ENCODE measurements at regions not wholly inside any gene's neighbourhood (a gene's known extent, or its start where the extent isn't known, plus 50 kb on each side); places are given as distances from the start of the nearest gene placed in this dataset.

DNA sequence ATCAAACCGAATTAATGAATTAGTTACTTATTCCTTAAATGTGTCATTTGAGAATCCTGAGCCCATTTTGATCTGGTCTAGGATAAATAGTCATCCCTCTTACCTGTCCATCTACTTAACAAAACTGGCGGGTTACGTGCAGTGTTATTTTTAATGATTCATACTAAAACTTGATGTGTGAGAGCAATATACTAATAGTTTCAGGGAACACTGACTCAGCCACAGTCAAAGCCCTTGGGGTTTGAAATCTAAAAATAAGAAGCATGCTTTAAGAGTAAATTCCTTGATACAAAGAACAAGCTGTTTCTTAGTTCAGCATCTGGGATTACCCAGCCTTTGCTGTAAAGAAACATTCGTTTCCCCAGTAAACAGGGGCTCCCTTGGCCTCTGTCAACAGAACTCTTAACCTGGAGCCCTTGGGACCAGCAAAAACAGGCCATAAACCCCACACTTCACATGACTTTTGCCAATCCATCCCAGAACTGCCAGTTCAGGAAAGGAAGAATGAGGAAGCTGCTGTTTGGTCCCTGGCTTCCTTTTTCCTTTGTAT, 370.6 kb upstream of the IGFBP3 start:
- ATAC-seq (ENCODE audit: low read depth) (peak; percentile 92), DNase-seq (ENCODE audit: low spot score) (no peak)
- H3K9me3 ChIP-seq (ENCODE audit: severe bottlenecking) = no peaks in the 10 kb centered on the region
- no peak overlapping the region for H3K4me3 ChIP-seq (ENCODE audit: severe bottlenecking)
- H3K27me3 ChIP-seq (ENCODE audit: insufficient read depth, poor library complexity, severe bottlenecking) = no peaks in the 10 kb centered on the region
- TF ChIP-seq, protein P1, sequence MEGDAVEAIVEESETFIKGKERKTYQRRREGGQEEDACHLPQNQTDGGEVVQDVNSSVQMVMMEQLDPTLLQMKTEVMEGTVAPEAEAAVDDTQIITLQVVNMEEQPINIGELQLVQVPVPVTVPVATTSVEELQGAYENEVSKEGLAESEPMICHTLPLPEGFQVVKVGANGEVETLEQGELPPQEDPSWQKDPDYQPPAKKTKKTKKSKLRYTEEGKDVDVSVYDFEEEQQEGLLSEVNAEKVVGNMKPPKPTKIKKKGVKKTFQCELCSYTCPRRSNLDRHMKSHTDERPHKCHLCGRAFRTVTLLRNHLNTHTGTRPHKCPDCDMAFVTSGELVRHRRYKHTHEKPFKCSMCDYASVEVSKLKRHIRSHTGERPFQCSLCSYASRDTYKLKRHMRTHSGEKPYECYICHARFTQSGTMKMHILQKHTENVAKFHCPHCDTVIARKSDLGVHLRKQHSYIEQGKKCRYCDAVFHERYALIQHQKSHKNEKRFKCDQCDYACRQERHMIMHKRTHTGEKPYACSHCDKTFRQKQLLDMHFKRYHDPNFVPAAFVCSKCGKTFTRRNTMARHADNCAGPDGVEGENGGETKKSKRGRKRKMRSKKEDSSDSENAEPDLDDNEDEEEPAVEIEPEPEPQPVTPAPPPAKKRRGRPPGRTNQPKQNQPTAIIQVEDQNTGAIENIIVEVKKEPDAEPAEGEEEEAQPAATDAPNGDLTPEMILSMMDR (IDR thresholded peaks at IDR 0.05; ENCODE audit: poor library complexity, severe bottlenecking) = no peak
- H3K4me1 ChIP-seq (ENCODE audit: insufficient read depth, poor library complexity, severe bottlenecking) = peaks cover 24% of the 10 kb centered on the region
- H3K36me3 ChIP-seq (ENCODE audit: low read depth) = no peaks in the 10 kb centered on the region
- H3K27ac ChIP-seq (ENCODE audit: poor library complexity, severe bottlenecking) = peak overlapping the region; percentile 85

DNA sequence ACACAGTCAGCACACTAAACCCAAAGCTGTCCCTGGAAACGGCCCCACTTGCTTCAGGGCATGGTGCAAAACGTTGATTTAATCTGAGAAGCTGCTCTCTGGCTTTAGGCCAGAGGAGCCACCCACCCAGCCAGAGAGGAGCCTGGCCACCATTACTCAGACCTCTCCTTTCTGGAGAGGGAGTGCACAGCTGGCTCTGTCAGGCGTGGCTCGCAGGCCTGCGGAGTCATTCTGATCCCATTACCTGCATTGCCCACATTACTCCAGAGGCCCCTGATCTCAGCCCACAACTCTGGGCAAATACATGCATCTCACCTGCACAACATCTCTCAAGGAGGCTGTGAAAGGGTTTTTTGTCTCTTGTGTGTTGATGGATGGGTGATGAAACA, 370.0 kb upstream of the IGFBP3 start:
- DNase-seq (ENCODE audit: low spot score) = peak; percentile 80
- peaks cover 30% of the 10 kb centered on the region for H3K4me1 ChIP-seq (ENCODE audit: insufficient read depth, poor library complexity, severe bottlenecking)
- H3K27ac ChIP-seq (ENCODE audit: poor library complexity, severe bottlenecking) = peak overlapping the region; percentile 85
- no peaks in the 10 kb centered on the region for H3K9me3 ChIP-seq (ENCODE audit: severe bottlenecking)
- TF ChIP-seq, protein P1 (IDR thresholded peaks at IDR 0.05; ENCODE audit: poor library complexity, severe bottlenecking) = no peak
- H3K36me3 ChIP-seq (ENCODE audit: low read depth) = no peaks in the 10 kb centered on the region
- peak; percentile 85 for ATAC-seq (ENCODE audit: low read depth)
- no peak overlapping the region for H3K4me3 ChIP-seq (ENCODE audit: severe bottlenecking)
- no peaks in the 10 kb centered on the region for H3K27me3 ChIP-seq (ENCODE audit: insufficient read depth, poor library complexity, severe bottlenecking)

DNA sequence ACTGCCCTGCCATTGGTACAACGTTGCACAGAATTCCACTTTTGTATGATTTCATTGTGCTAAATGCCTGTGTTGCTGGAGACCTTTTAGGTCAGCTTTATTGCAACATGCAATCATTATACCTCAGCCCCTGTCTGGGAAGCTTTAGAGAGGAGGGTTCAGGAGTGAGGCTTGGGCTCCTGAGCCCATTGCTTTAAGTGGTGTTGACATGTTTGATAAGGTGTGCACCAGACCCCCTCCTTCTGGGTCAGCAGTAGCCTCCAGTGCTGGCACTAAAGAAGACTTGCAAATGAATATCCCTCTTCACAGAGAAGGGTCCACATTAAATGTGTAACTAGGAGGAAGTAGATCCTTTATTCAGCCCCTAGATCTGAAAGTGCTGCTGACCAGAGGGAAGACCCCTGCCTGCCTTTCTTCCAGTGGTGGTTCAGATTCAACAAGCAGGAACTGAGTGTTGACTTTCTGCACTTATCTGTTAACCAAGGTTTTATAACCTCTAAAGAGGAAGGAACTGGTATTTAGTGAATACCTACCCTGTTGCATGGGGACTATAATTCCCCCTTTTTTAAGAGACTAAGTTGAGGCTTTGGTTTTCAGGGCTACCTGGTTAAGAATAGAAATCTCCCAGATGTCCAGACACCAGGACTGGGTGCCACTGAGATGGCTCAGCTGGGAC, 369.4 kb upstream of the IGFBP3 start:
- no peak for DNase-seq (ENCODE audit: low spot score)
- TF ChIP-seq, protein P1 (IDR thresholded peaks at IDR 0.05; ENCODE audit: poor library complexity, severe bottlenecking) = no peak
- Histone ChIP-seq H3K27ac (ENCODE audit: poor library complexity, severe bottlenecking) (peak overlapping the region; percentile 85), H3K4me3 (ENCODE audit: severe bottlenecking) (no peak overlapping the region), H3K4me1 (ENCODE audit: insufficient read depth, poor library complexity, severe bottlenecking) (peaks cover 31% of the 10 kb centered on the region), H3K9me3 (ENCODE audit: severe bottlenecking) (no peaks in the 10 kb centered on the region), H3K27me3 (ENCODE audit: insufficient read depth, poor library complexity, severe bottlenecking) (no peaks in the 10 kb centered on the region), H3K36me3 (ENCODE audit: low read depth) (no peaks in the 10 kb centered on the region)
- ATAC-seq (ENCODE audit: low read depth) = no peak

DNA sequence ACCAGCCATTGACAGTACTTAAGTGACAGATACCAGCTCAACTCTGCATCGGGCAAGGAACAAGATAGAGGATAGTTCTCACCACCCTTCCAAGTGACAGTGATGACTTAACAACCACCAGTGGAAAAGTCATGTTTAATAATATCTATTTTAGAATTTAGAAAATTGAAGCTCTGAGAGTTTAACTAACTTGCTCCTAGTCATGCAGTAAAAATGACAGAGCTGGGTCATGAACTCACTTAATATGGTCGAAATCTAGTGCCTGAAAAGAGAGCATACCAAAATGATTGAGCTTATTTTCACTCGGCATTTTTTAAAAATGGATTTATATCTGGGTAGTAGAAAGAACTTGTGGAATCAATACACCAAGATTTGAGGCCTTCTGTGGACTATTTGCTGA, 367.8 kb upstream of the IGFBP3 start:
- no peak overlapping the region for H3K27ac ChIP-seq (ENCODE audit: poor library complexity, severe bottlenecking)
- TF ChIP-seq, protein P1 (IDR thresholded peaks at IDR 0.05; ENCODE audit: poor library complexity, severe bottlenecking) = no peak
- H3K27me3 ChIP-seq (ENCODE audit: insufficient read depth, poor library complexity, severe bottlenecking) = no peaks in the 10 kb centered on the region
- ATAC-seq (ENCODE audit: low read depth) = no peak
- H3K4me1 ChIP-seq (ENCODE audit: insufficient read depth, poor library complexity, severe bottlenecking) = peaks cover 31% of the 10 kb centered on the region
- no peaks in the 10 kb centered on the region for H3K36me3 ChIP-seq (ENCODE audit: low read depth)
- no peaks in the 10 kb centered on the region for H3K9me3 ChIP-seq (ENCODE audit: severe bottlenecking)
- no peak for DNase-seq (ENCODE audit: low spot score)
- H3K4me3 ChIP-seq (ENCODE audit: severe bottlenecking) = no peak overlapping the region

DNA sequence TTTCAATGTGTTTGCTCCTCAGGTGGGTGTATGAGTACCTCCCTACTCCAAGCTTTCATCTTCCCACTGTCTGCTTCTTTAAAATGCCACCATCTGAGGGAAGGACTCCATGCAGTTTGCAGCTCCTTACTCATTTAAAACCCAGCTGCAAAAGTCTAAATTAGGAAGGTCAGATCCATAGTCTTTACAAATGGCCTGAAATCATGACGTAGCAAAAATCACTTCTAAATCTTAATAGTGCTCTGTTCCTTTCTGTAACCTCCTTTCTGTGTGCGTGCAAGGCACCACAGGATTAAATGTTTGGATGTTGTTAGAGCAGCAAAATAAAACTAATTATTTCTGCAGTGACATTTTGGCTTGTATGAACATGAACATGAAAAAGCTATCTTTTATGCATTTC, 366.9 kb upstream of the IGFBP3 start:
- Histone ChIP-seq H3K36me3 (ENCODE audit: low read depth) (no peaks in the 10 kb centered on the region), H3K9me3 (ENCODE audit: severe bottlenecking) (no peaks in the 10 kb centered on the region), H3K27ac (ENCODE audit: poor library complexity, severe bottlenecking) (no peak overlapping the region), H3K4me3 (ENCODE audit: severe bottlenecking) (no peak overlapping the region), H3K27me3 (ENCODE audit: insufficient read depth, poor library complexity, severe bottlenecking) (no peaks in the 10 kb centered on the region), H3K4me1 (ENCODE audit: insufficient read depth, poor library complexity, severe bottlenecking) (peaks cover 31% of the 10 kb centered on the region)
- ATAC-seq (ENCODE audit: low read depth) = no peak
- no peak for DNase-seq (ENCODE audit: low spot score)
- TF ChIP-seq, protein P1 (IDR thresholded peaks at IDR 0.05; ENCODE audit: poor library complexity, severe bottlenecking) = no peak
